Astrocyte (in vitro differentiated cells and primary cell): ENCODE measurements at regions not wholly inside any gene's neighbourhood (a gene's known extent, or its start where the extent isn't known, plus 50 kb on each side); places are given as distances from the start of the nearest gene placed in this dataset.

Experiments
- DNase-seq: peaks from one replicate; pipeline ENCODE4 v3.0.0-alpha.2; 2010; ENCODE audit warnings: low read depth
- FAIRE-seq: peaks from 2 replicates; lab custom pipeline; 2011; peaks lifted over from hg19 to GRCh38; lab: Jason Lieb, UNC
- H2AFZ ChIP-seq: 2 replicates; pipeline ENCODE4 v1.6.0; 2012; ENCODE audit warnings: low read depth, low read length, inconsistent platforms
- H3K27ac ChIP-seq: 2 replicates; pipeline ENCODE4 v1.5.1; 2011; ENCODE audit warnings: low read depth, low read length, inconsistent platforms
- H3K27me3 ChIP-seq: 2 replicates; pipeline ENCODE4 v1.6.0; 2011; ENCODE audit warnings: low read length, inconsistent platforms; ENCODE audit not compliant: insufficient read depth
- H3K36me3 ChIP-seq: 2 replicates; pipeline ENCODE4 v1.5.1; 2011; ENCODE audit warnings: low read length, inconsistent platforms; ENCODE audit not compliant: insufficient read depth
- H3K4me1 ChIP-seq: 2 replicates; pipeline ENCODE4 v1.5.1; 2011; ENCODE audit warnings: low read length, inconsistent platforms; ENCODE audit not compliant: insufficient read depth
- H3K4me2 ChIP-seq: 2 replicates; pipeline ENCODE4 v1.6.0; 2012; ENCODE audit warnings: low read length, inconsistent platforms
- H3K4me3 ChIP-seq: 2 replicates; pipeline ENCODE4 v1.5.1; 2011; ENCODE audit warnings: low read depth, mild to moderate bottlenecking, low read length, inconsistent platforms; ENCODE audit not compliant: insufficient read depth
- H3K79me2 ChIP-seq: 2 replicates; pipeline ENCODE4 v1.6.0; 2012; ENCODE audit warnings: mild to moderate bottlenecking, low read length, inconsistent platforms; ENCODE audit not compliant: insufficient read depth
- H3K9ac ChIP-seq: 2 replicates; pipeline ENCODE4 v1.6.0; 2012; ENCODE audit warnings: mild to moderate bottlenecking, low read length, inconsistent platforms
- H3K9me3 ChIP-seq: 2 replicates; pipeline ENCODE4 v1.5.1; 2012; ENCODE audit warnings: low read depth, mild to moderate bottlenecking, low read length, inconsistent platforms; ENCODE audit not compliant: insufficient read depth
- H4K20me1 ChIP-seq: 2 replicates; pipeline ENCODE4 v1.6.0; 2012; ENCODE audit warnings: low read length, inconsistent platforms; ENCODE audit not compliant: insufficient read depth
- H3K27ac Mint-ChIP-seq: one replicate; pipeline ENCODE4 v1.8.0; 2021; ENCODE audit warnings: mild to moderate bottlenecking, mixed read lengths; ENCODE audit not compliant: unreplicated experiment
- H3K27me3 Mint-ChIP-seq: one replicate; pipeline ENCODE4 v1.8.0; 2021; ENCODE audit warnings: low read depth, mixed read lengths; ENCODE audit not compliant: unreplicated experiment
- H3K36me3 Mint-ChIP-seq: one replicate; pipeline ENCODE4 v1.8.0; 2021; ENCODE audit warnings: low read depth, mixed read lengths; ENCODE audit not compliant: unreplicated experiment
- H3K4me1 Mint-ChIP-seq: one replicate; pipeline ENCODE4 v1.8.0; 2021; ENCODE audit warnings: low read depth, mixed read lengths; ENCODE audit not compliant: unreplicated experiment
- H3K4me3 Mint-ChIP-seq: one replicate; pipeline ENCODE4 v1.8.0; 2021; ENCODE audit warnings: mild to moderate bottlenecking, moderate library complexity, mixed read lengths; ENCODE audit not compliant: unreplicated experiment
- H3K9me3 Mint-ChIP-seq: one replicate; pipeline ENCODE4 v1.8.0; 2021; ENCODE audit warnings: mild to moderate bottlenecking, mixed read lengths; ENCODE audit not compliant: unreplicated experiment
- CTCF ChIP-seq: IDR thresholded peaks from 2 replicates; pipeline ENCODE4 v1.5.1; 2011; ENCODE audit warnings: low read depth, mild to moderate bottlenecking, inconsistent platforms, low read length, moderate library complexity; ENCODE audit not compliant: insufficient read depth
- EZH2 ChIP-seq: IDR thresholded peaks from 2 replicates; pipeline ENCODE4 v1.6.1; 2012; ENCODE audit warnings: mild to moderate bottlenecking, low read length, inconsistent platforms; ENCODE audit not compliant: insufficient read depth

- H3K9me3 ChIP-seq, result no peaks in the 10 kb centered on the region
- H3K27ac ChIP-seq, result no peak overlapping the region
- H3K27me3 Mint-ChIP-seq, result no peaks in the 10 kb centered on the region
- H3K9ac ChIP-seq, result no peak overlapping the region
- no peak for DNase-seq
- H3K36me3 Mint-ChIP-seq, result no peaks in the 10 kb centered on the region
- H3K4me1 ChIP-seq, result no peaks in the 10 kb centered on the region
- no peak overlapping the region for H3K4me3 Mint-ChIP-seq
- no peaks in the 10 kb centered on the region for H3K27me3 ChIP-seq
- no peak overlapping the region for H3K27ac Mint-ChIP-seq
- TF ChIP-seq CTCF (no peak), EZH2 (no peak)
- H3K4me1 Mint-ChIP-seq, result no peaks in the 10 kb centered on the region
- H4K20me1 ChIP-seq, result no peaks in the 10 kb centered on the region
- no peaks in the 10 kb centered on the region for H3K36me3 ChIP-seq
- no peak for FAIRE-seq
- H3K9me3 Mint-ChIP-seq, result no peaks in the 10 kb centered on the region
- no peak overlapping the region for H3K4me2 ChIP-seq
- no peak overlapping the region for H3K4me3 ChIP-seq
- H2AFZ ChIP-seq, result no peak overlapping the region
- H3K79me2 ChIP-seq, result no peaks in the 10 kb centered on the region
Measured at GRCh38 chr1:184322253-184322652, 64.6 kb upstream of the C1orf21 start.

GRCh38 chr1:184324972-184325371, 61.9 kb upstream of the C1orf21 start:
- Mint-ChIP-seq H3K27ac (no peak overlapping the region), H3K4me3 (no peak overlapping the region), H3K36me3 (no peaks in the 10 kb centered on the region), H3K9me3 (peaks cover 3% of the 10 kb centered on the region), H3K4me1 (no peaks in the 10 kb centered on the region), H3K27me3 (peaks cover 3% of the 10 kb centered on the region)
- Histone ChIP-seq H3K4me1 (no peaks in the 10 kb centered on the region), H3K4me3 (no peak overlapping the region), H3K4me2 (no peak overlapping the region), H3K36me3 (no peaks in the 10 kb centered on the region), H3K27me3 (no peaks in the 10 kb centered on the region), H2AFZ (no peak overlapping the region), H3K79me2 (no peaks in the 10 kb centered on the region), H3K27ac (no peak overlapping the region), H3K9ac (no peak overlapping the region), H4K20me1 (no peaks in the 10 kb centered on the region), H3K9me3 (no peaks in the 10 kb centered on the region)
- FAIRE-seq, result no peak
- TF ChIP-seq EZH2 (no peak), CTCF (no peak)
- no peak for DNase-seq

GRCh38 chr1:184326278-184326677, 60.6 kb upstream of the C1orf21 start:
- TF ChIP-seq CTCF, result no peak
- no peak for TF ChIP-seq EZH2
- H3K4me1 ChIP-seq, result no peaks in the 10 kb centered on the region
- H3K9me3 ChIP-seq, result no peaks in the 10 kb centered on the region
- H3K4me3 ChIP-seq, result no peak overlapping the region
- no peaks in the 10 kb centered on the region for H3K36me3 ChIP-seq
- Mint-ChIP-seq H3K36me3 (no peaks in the 10 kb centered on the region), H3K27ac (no peak overlapping the region), H3K4me1 (no peaks in the 10 kb centered on the region), H3K4me3 (no peak overlapping the region), H3K27me3 (peaks cover 3% of the 10 kb centered on the region), H3K9me3 (peaks cover 3% of the 10 kb centered on the region)
- no peaks in the 10 kb centered on the region for H3K27me3 ChIP-seq
- DNase-seq (no peak), FAIRE-seq (no peak)
- no peak overlapping the region for H3K4me2 ChIP-seq
- H3K9ac ChIP-seq, result no peak overlapping the region
- H3K79me2 ChIP-seq, result no peaks in the 10 kb centered on the region
- no peak overlapping the region for H3K27ac ChIP-seq
- H2AFZ ChIP-seq, result no peak overlapping the region
- H4K20me1 ChIP-seq, result no peaks in the 10 kb centered on the region
